ENCODE measurements at regions not wholly inside any gene's neighbourhood (a gene's known extent, or its start where the extent isn't known, plus 50 kb on each side); places are given as distances from the start of the nearest gene placed in this dataset.

GRCh38 chr2:16018277-16019059 is 78.1 kb downstream of the MYCN start:
- TF ChIP-seq POLR2A (IDR thresholded peaks at IDR 0.05) (no peak), CTCF (IDR thresholded peaks at IDR 0.05) (no peak)
